HG02884 (cell line): ENCODE measurements at regions not wholly inside any gene's neighbourhood (a gene's known extent, or its start where the extent isn't known, plus 50 kb on each side); places are given as distances from the start of the nearest gene placed in this dataset.

Experiments
- ATAC-seq: cut with Tn5 transposase; IDR thresholded peaks from one replicate; pipeline ENCODE4 v1.9.1; 2021; ENCODE audit warnings: mild to moderate bottlenecking, moderate library complexity; ENCODE audit not compliant: unreplicated experiment

GRCh38 chr9:109830545-109830944 is 50.5 kb downstream of the PALM2AKAP2 start:
- ATAC-seq = no peak

GRCh38 chr9:109831998-109832658 is 52.1 kb downstream of the PALM2AKAP2 start:
- no peak for ATAC-seq

- ATAC-seq = no peak
Measured at GRCh38 chr9:109834855-109835254, 54.9 kb downstream of the PALM2AKAP2 start.

- ATAC-seq = no peak
Measured at GRCh38 chr9:109843641-109844040, 63.6 kb downstream of the PALM2AKAP2 start.

GRCh38 chr9:109845226-109845625 is 65.2 kb downstream of the PALM2AKAP2 start:
- no peak for ATAC-seq

GRCh38 chr9:109846776-109847175 is 66.8 kb downstream of the PALM2AKAP2 start:
- no peak for ATAC-seq

GRCh38 chr9:109852556-109852955 is 72.6 kb downstream of the PALM2AKAP2 start:
- ATAC-seq = no peak

- ATAC-seq = no peak
Measured at GRCh38 chr9:109855540-109855939, 75.5 kb downstream of the PALM2AKAP2 start.

GRCh38 chr9:109856785-109857184 is 76.8 kb downstream of the PALM2AKAP2 start:
- no peak for ATAC-seq

- no peak for ATAC-seq
Measured at GRCh38 chr9:109857336-109857735, 77.3 kb downstream of the PALM2AKAP2 start.

- ATAC-seq = no peak
Measured at GRCh38 chr9:109859447-109859846, 79.4 kb downstream of the PALM2AKAP2 start.

- no peak for ATAC-seq
Measured at GRCh38 chr9:109860521-109860920, 80.5 kb downstream of the PALM2AKAP2 start.

GRCh38 chr9:109861499-109861898 is 81.5 kb downstream of the PALM2AKAP2 start:
- ATAC-seq = no peak

GRCh38 chr9:109861918-109862317 is 81.9 kb downstream of the PALM2AKAP2 start:
- no peak for ATAC-seq

- no peak for ATAC-seq
Measured at GRCh38 chr9:109862452-109862851, 82.5 kb downstream of the PALM2AKAP2 start.

GRCh38 chr9:109863961-109864360 is 84.0 kb downstream of the PALM2AKAP2 start:
- ATAC-seq = no peak

GRCh38 chr9:109865521-109865920 is 85.5 kb downstream of the PALM2AKAP2 start:
- ATAC-seq = no peak

- no peak for ATAC-seq
Measured at GRCh38 chr9:109868207-109868606, 88.2 kb downstream of the PALM2AKAP2 start.

GRCh38 chr9:109868722-109869121 is 88.7 kb downstream of the PALM2AKAP2 start:
- ATAC-seq = no peak

GRCh38 chr9:109870365-109870764 is 90.4 kb downstream of the PALM2AKAP2 start:
- ATAC-seq = no peak

GRCh38 chr9:109872901-109873300 is 92.9 kb downstream of the PALM2AKAP2 start:
- no peak for ATAC-seq

- ATAC-seq = no peak
Measured at GRCh38 chr9:109875495-109876129, 95.6 kb downstream of the PALM2AKAP2 start.
